ENCODE measurements at regions not wholly inside any gene's neighbourhood (a gene's known extent, or its start where the extent isn't known, plus 50 kb on each side); places are given as distances from the start of the nearest gene placed in this dataset.

DNA sequence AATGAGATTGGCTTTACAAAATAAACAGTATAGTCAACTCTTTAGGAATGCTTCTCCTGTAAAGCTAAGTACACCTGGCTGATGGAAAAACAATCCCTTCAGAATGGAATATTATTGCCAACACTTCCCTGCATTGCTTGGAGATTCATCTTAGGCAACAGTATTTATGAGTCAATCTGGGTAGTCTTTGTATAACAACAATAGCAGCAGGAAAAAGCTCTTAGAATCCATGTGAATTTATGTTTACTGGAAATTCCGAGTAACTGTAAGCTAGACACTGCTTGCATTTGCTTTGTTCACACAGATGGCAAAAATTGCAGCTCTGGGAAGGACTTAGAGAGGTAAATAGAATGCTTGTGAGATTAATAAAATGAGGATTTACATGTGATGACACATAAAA, 101.7 kb upstream of the NTRK2 start:
- TF ChIP-seq MAFK (IDR thresholded peaks at IDR 0.05; ENCODE audit: partially characterized antibody) = no peak
- TF ChIP-seq RFX5 (IDR thresholded peaks at IDR 0.05) = no peak
- TF ChIP-seq, protein P1, sequence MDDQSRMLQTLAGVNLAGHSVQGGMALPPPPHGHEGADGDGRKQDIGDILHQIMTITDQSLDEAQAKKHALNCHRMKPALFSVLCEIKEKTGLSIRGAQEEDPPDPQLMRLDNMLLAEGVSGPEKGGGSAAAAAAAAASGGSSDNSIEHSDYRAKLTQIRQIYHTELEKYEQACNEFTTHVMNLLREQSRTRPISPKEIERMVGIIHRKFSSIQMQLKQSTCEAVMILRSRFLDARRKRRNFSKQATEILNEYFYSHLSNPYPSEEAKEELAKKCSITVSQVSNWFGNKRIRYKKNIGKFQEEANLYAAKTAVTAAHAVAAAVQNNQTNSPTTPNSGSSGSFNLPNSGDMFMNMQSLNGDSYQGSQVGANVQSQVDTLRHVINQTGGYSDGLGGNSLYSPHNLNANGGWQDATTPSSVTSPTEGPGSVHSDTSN (IDR thresholded peaks at IDR 0.05) = no peak
- no peak for TF ChIP-seq NFE2L2 (conservative IDR thresholded peaks at IDR 0.05; ENCODE audit: low read length)
- TF ChIP-seq HEYL (CRISPR knock-in tag; IDR thresholded peaks at IDR 0.05) = no peak
- TF ChIP-seq, protein P2, sequence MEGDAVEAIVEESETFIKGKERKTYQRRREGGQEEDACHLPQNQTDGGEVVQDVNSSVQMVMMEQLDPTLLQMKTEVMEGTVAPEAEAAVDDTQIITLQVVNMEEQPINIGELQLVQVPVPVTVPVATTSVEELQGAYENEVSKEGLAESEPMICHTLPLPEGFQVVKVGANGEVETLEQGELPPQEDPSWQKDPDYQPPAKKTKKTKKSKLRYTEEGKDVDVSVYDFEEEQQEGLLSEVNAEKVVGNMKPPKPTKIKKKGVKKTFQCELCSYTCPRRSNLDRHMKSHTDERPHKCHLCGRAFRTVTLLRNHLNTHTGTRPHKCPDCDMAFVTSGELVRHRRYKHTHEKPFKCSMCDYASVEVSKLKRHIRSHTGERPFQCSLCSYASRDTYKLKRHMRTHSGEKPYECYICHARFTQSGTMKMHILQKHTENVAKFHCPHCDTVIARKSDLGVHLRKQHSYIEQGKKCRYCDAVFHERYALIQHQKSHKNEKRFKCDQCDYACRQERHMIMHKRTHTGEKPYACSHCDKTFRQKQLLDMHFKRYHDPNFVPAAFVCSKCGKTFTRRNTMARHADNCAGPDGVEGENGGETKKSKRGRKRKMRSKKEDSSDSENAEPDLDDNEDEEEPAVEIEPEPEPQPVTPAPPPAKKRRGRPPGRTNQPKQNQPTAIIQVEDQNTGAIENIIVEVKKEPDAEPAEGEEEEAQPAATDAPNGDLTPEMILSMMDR (IDR thresholded peaks at IDR 0.05) = no peak
- no peak for TF ChIP-seq RAD21 (conservative IDR thresholded peaks at IDR 0.05 in 1 of 2, IDR thresholded peaks at IDR 0.05 in 1 of 2)
- no peak for TF ChIP-seq SMC3 (IDR thresholded peaks at IDR 0.05)
- no peak for TF ChIP-seq NR3C1 (IDR thresholded peaks at IDR 0.05)
- no peak for TF ChIP-seq EP300 (IDR thresholded peaks at IDR 0.05)
- no peak for TF ChIP-seq FOSL2 (IDR thresholded peaks at IDR 0.05)
- no peak for TF ChIP-seq FOSL2 (CRISPR knock-in tag; IDR thresholded peaks at IDR 0.05)
- TF ChIP-seq POLR2A (IDR thresholded peaks at IDR 0.05; ENCODE audit: low read length) = no peak

All from A549 (cell line).